HG03196 (cell line): ENCODE measurements at regions not wholly inside any gene's neighbourhood (a gene's known extent, or its start where the extent isn't known, plus 50 kb on each side); places are given as distances from the start of the nearest gene placed in this dataset.
"Not testable (repeated sequence)": the region's sequence is repeated elsewhere in the genome, so short reads cannot be mapped to it uniquely, and the experiment has no call there.

Source experiments
- ATAC-seq: cut with Tn5 transposase; IDR thresholded peaks from one replicate; pipeline ENCODE4 v1.9.1; 2021; ENCODE audit not compliant: unreplicated experiment

DNA sequence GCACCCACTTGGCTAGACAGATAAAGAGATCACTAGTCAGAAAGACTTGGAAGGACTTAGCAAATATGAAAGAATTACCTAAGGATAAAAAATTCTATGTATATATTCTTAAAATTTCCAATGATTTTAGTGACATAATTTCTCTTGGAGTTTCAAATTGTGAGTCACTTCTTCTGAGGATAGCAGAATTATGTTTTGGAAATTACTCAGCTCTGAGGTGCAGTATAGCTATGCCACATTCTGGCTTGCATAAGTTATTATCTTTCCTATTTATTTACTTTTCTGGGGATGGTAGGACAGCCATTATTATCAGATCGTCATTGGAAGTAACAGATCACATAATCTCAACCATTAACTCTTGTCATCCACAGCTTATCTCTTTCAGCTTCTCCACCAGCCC lies 853.5 kb downstream of the TRIML1 start:
- no peak for ATAC-seq

DNA sequence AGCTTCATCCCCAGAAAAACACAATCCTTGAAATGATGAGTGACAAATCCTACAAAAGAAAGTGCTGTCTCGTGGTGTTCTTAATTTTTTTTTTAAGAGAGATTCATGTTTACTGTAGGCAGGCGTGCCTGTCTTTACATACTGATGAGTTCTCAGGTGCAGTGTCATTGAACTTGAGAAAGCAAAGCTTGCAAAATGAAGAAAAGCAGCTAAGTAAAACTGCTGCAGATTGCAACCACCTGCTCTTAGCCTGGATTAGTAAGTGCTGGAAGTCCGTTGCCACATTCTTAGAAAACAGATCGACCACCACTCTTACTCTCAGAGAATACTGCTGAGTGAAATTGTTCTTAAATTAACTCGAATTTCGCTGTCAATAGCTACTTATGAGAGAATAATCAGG lies 854.6 kb downstream of the TRIML1 start:
- ATAC-seq = no peak

DNA sequence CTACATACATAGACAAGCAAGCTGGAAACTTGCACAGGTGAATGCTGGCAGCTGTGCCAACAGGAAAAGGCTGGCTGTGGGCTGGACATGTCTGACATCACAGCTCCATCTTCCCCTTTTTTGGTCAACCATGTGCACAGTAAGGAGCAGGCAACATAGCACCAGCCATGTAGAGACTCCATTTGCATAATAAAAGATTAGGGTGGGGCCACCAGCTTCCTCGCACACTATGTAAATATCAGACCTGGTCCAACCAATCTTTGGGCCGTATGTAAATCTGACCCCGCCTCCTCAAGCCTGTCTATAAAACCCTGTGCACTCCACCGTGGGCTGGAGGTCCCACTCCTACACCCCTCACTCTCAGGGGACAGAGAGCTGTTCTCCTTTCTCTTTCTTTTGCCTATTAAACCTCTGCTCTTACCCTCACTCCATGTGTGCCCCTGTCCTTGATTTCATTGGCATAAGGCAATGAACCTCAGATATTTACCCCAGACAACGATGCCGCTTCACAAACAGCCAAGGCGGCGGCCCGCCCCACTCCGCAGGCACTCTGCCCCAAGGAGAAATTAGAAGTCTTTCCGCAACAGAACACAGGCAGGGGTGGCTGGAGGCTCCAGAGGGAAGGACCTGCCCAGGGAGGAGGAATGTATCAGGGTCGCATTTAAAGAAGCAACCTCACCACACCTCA lies 862.2 kb downstream of the TRIML1 start:
- no peak for ATAC-seq

DNA sequence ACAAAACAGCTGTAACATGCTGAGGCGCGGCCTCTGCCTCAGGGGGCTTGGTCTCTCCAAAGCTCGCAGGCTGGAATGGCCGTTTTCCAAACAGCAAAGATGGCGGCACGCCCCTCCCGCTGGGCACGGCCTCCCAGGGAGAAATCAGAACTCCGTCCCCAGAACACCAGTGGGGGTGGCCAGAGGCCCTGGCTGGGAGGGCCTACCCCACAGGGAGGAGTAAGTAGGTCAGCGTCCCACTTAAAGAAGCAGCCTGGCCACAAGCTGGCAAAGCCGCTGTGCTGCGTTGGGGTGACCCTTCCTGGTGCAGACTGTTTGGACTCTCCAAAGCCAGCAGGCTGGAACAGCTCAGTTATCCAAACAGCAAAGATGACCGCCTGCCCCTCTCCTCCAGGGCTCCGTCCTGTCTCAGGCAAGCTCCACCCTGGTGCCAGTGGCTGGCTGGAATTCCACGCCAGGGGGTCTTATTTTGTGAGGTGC lies 862.8 kb downstream of the TRIML1 start:
- no peak for ATAC-seq

DNA sequence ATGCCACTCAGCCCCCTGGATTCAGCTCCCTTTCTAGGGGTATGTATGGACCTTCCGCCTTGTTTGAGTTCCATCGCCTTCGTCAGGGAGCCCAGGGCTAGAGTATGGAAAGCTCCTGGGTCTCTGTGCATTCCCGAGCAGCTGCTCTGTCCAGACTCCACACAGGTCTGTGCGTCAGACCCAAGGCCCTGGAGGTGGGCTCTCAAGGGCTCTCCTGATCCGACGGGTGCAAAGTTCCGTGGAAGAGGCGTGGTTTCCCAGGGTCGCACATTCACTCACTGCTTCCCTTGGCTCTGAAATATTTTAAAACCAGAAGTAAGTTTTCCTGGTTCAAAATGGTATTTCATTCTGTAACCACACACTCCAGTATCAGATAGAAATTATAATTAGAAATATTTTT lies 863.2 kb downstream of the TRIML1 start:
- ATAC-seq = no peak

DNA sequence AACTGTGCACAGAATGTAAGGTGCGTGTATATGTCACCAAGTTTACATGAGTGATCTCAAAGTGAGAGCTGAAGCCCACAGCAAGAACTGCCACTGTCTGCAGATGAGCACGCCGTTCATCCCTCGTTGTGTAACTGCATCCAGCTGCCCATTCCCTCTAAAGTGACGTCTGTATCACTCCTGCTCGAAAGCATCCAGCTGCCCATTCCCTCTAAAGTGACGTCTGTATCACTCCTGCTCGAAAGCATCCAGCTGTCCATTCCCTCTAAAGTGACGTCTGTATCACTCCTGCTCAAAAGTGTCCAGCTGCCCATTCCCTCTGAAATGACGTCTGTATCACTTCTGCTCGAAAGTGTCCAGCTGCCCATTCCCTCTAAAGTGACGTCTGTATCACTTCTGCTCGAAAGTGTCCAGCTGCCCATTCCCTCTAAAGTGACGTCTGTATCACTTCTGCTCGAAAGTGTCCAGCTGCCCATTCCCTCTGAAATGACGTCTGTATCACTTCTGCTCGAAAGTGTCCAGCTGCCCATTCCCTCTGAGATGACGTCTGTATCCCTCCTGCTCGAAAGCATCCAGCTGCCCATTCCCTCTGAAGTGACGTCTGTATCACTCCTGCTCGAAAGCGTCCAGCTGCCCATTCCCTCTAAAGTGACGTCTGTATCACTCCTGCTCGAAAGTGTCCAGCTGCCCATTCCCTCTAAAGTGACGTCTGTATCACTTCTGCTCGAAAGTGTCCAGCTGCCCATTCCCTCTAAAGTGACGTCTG lies 871.4 kb downstream of the TRIML1 start:
- not testable (repeated sequence) for ATAC-seq

DNA sequence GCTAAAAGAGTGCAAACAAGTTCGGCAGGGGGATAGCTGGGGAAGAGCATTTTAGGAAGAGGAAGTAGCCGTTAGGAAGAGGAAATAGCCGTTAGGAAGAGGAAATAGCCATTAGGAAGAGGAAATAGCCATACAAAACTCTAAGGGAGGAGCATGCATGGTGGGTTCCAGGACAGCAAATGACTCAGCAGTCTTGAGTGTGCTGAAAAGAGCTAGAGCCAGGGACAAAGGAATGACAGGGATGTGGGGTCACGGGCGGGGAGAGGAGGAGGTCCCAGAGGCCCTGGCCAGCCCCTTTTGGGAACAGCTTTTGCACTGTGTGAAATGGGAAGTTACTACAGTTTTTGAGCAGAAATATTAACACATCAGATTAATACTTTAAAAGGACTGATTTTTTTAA lies 882.6 kb downstream of the TRIML1 start:
- no peak for ATAC-seq

- ATAC-seq = no peak
Measured at GRCh38 chr4:189022440-189023035, 883.3 kb downstream of the TRIML1 start.

DNA sequence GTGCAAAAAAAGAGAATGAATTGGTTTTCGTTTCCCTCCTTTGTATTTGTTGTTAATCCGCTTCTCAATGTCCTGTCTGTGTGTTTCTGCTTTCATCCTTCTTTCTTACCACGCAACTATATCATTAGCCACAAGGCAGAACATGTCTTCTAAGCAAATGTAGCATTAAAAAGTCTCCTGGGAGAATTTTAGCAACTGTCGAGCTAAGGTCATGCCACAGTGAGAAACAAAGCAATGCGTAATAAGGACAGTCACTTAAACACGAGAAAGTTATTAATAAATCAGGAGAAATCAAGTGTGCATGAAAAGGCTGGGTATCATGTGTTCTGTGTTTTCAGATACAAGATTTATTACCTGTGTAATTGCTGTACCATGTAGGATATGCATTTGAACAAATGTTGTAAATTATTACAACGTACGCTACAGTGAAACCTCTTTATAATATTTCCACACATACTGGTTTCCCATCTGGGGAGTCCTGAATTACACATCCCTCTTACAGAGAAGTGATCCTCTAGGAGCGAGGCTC lies 890.8 kb downstream of the TRIML1 start:
- no peak for ATAC-seq

- no peak for ATAC-seq
Measured at GRCh38 chr4:189032606-189033338, 893.5 kb downstream of the TRIML1 start.

GRCh38 chr4:189033801-189034347 lies 894.6 kb downstream of the TRIML1 start:
- no peak for ATAC-seq

- no peak for ATAC-seq
Measured at GRCh38 chr4:189035091-189035490, 895.9 kb downstream of the TRIML1 start.

GRCh38 chr4:189035654-189036053 lies 896.4 kb downstream of the TRIML1 start:
- no peak for ATAC-seq

GRCh38 chr4:189036906-189037305 lies 897.7 kb downstream of the TRIML1 start:
- ATAC-seq = no peak

DNA sequence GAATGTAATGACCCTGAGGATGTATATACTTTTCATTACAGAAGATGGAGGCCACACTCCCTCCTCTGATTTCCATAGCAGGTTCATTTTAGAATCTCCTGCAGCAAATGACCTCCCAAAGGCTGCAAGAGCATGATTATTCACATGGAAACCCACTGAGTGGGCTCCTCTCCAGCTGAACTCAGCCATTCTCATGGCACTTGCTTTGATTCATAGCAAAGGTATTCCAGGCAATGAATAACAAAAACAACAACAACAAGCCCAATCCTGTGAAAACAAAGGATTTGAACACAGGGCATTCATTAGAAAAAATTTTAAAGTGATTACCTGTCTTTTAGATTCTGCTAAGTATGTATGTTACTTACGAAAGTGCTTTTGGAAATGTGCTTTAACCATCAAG lies 894.0 kb upstream of the FRG1 start:
- ATAC-seq = no peak

- ATAC-seq = no peak
Measured at GRCh38 chr4:189048119-189048518, 892.6 kb upstream of the FRG1 start.

DNA sequence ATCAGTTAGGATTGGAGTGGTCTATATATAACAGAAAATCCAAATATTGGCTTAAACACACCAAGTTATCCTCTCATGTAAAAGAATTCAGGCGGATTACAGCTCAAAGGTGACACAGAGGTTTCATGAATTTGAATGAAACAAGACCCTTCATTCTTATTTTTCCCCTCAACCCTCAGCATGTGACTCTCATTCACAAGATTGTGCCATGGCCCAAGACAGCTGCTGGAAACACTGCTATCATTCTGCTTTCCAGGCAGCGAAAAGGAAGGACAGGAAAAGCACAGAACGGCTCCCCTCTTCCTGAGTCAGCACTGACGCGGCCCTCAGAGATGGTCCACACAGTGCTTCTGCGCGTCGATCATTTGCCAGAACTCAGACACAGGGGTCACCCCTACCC lies 891.0 kb upstream of the FRG1 start:
- no peak for ATAC-seq

DNA sequence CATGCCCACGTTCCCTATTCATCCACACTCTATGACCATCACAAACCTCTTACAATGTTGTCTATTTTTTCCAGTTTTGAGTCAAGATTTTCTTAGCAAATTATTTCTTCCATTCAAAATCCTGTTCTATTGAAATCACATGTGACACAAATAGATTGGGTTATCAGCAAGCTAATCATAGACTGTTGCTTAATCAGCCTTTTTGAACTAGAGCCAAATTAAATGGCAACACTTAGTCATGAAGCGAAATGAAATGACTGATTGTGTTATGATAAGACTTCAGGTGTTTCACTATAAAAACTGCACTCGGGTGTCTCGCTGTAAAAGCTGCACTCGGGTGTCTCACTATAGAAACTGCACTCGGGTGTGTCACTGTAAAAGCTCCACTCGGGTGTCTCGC lies 890.0 kb upstream of the FRG1 start:
- ATAC-seq = no peak

DNA sequence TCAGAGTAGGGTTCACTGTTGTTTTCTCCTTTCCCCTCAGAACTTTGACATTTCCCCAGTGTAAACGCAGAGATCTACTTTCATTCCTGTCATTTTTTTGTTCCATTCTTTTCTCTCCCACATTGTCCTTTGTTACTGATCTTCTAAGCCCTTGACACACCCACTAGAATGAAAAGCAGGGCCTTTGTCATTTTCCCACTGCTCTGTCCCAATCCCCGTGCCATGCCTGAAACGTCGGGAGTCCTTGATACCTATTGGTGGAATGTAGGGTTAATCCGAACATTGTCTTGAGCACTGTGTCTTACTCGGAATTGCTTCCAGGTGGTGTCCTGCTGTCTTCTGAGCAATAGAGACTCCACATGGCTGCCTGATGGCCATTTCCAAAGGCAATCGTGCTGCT lies 887.1 kb upstream of the FRG1 start:
- ATAC-seq = no peak

DNA sequence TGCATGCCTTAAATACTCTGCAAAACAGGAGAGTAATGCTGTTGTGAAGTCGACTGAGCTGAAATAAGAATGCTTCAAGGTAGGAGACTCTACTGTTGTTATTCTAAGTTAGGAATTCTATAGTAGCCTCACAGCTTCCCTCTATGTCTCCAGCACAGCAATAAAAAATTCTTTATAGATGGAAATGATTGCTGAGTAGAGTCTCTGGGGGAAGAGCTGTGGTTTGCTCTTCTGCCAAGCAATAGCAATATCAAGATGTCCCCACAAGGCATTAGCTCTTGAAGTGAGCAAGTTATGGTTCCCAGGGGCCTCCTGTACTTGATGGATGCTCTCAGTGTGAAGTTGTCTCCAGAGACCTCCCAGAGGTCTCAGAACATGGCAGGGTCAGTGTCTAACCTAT lies 880.6 kb upstream of the FRG1 start:
- no peak for ATAC-seq
